ENCODE measurements at regions not wholly inside any gene's neighbourhood (a gene's known extent, or its start where the extent isn't known, plus 50 kb on each side); places are given as distances from the start of the nearest gene placed in this dataset.

DNA sequence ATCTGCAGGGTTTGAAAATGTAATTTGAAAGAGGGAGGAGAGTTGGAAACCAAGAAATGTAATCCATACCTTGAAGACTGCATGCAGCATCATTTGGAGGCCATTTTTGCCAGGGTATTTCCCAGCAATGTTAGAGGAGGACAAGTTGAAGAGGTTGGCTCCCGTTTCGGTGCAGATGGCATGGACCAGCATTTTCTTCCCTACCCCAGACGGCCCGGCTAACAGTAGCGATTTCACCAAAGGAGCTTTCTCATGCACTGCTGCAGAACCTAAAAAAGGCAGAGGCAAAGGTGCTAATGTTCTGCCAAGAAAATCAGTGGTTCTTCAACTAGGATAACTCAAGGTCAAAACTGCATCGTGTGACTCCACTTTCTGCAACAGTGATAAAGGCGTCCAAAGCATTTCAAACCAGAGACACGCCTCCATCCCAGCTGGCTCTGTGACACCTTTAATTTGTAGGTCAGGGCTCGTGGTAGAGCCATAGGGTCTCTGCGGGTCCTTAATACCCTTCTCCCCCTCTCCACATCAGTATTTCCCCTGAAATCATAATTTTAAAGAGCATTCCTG is 99.6 kb upstream of the ASB18 start:
- no peak for ATAC-seq
- H3K4me3 ChIP-seq (ENCODE audit: low read depth in 2 of 2, low read length in 2 of 2), result no peak overlapping the region
- no peak overlapping the region for H3K27ac ChIP-seq (ENCODE audit: low read length)
- H3K9me3 ChIP-seq (ENCODE audit: control insufficient read depth, insufficient read depth, low read depth, low read length), result no peaks in the 10 kb centered on the region
- BruUV-seq (replicated peaks), result no TSS peak
- TF ChIP-seq POLR2AphosphoS5 (IDR thresholded peaks at IDR 0.05; ENCODE audit: low read depth, low read length), result no peak
- TF ChIP-seq, protein P1, sequence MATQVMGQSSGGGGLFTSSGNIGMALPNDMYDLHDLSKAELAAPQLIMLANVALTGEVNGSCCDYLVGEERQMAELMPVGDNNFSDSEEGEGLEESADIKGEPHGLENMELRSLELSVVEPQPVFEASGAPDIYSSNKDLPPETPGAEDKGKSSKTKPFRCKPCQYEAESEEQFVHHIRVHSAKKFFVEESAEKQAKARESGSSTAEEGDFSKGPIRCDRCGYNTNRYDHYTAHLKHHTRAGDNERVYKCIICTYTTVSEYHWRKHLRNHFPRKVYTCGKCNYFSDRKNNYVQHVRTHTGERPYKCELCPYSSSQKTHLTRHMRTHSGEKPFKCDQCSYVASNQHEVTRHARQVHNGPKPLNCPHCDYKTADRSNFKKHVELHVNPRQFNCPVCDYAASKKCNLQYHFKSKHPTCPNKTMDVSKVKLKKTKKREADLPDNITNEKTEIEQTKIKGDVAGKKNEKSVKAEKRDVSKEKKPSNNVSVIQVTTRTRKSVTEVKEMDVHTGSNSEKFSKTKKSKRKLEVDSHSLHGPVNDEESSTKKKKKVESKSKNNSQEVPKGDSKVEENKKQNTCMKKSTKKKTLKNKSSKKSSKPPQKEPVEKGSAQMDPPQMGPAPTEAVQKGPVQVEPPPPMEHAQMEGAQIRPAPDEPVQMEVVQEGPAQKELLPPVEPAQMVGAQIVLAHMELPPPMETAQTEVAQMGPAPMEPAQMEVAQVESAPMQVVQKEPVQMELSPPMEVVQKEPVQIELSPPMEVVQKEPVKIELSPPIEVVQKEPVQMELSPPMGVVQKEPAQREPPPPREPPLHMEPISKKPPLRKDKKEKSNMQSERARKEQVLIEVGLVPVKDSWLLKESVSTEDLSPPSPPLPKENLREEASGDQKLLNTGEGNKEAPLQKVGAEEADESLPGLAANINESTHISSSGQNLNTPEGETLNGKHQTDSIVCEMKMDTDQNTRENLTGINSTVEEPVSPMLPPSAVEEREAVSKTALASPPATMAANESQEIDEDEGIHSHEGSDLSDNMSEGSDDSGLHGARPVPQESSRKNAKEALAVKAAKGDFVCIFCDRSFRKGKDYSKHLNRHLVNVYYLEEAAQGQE (IDR thresholded peaks at IDR 0.05; ENCODE audit: insufficient read depth in 1 of 2, low read depth in 2 of 2, low read length in 1 of 2), result no peak
- TF ChIP-seq TCF7L2 (IDR thresholded peaks at IDR 0.05; ENCODE audit: low read depth, low read length), result no peak
- no peak for TF ChIP-seq SIN3A (IDR thresholded peaks at IDR 0.05; ENCODE audit: borderline replicate concordance, insufficient read depth, low read depth, low read length)
- TF ChIP-seq, protein P2, sequence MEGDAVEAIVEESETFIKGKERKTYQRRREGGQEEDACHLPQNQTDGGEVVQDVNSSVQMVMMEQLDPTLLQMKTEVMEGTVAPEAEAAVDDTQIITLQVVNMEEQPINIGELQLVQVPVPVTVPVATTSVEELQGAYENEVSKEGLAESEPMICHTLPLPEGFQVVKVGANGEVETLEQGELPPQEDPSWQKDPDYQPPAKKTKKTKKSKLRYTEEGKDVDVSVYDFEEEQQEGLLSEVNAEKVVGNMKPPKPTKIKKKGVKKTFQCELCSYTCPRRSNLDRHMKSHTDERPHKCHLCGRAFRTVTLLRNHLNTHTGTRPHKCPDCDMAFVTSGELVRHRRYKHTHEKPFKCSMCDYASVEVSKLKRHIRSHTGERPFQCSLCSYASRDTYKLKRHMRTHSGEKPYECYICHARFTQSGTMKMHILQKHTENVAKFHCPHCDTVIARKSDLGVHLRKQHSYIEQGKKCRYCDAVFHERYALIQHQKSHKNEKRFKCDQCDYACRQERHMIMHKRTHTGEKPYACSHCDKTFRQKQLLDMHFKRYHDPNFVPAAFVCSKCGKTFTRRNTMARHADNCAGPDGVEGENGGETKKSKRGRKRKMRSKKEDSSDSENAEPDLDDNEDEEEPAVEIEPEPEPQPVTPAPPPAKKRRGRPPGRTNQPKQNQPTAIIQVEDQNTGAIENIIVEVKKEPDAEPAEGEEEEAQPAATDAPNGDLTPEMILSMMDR (IDR thresholded peaks at IDR 0.05), result no peak
- POLR2A ChIA-PET, result no interaction called here
- H3K4me1 ChIP-seq (ENCODE audit: control insufficient read depth, insufficient read depth, low read length), result no peaks in the 10 kb centered on the region; the same call in 1 of the 2 replicates
- peaks cover 19% of the 10 kb centered on the region for H3K27me3 ChIP-seq (ENCODE audit: control insufficient read depth, insufficient read depth, low read length)
- CTCF ChIA-PET, result no interaction called here
- intact Hi-C loops (cut with micrococcal nuclease; ENCODE audit: unreplicated experiment) (no loop called here), in situ Hi-C loops (cut with HindIII; ENCODE audit: low pct_unique_long_range_greater_than_20kb, low sequenced_read_pairs) (no loop called here)
- H3K36me3 ChIP-seq (ENCODE audit: control insufficient read depth, insufficient read depth, low read length), result no peaks in the 10 kb centered on the region
- DNase-seq (ENCODE audit: low read depth, low spot score), result no peak

DNA sequence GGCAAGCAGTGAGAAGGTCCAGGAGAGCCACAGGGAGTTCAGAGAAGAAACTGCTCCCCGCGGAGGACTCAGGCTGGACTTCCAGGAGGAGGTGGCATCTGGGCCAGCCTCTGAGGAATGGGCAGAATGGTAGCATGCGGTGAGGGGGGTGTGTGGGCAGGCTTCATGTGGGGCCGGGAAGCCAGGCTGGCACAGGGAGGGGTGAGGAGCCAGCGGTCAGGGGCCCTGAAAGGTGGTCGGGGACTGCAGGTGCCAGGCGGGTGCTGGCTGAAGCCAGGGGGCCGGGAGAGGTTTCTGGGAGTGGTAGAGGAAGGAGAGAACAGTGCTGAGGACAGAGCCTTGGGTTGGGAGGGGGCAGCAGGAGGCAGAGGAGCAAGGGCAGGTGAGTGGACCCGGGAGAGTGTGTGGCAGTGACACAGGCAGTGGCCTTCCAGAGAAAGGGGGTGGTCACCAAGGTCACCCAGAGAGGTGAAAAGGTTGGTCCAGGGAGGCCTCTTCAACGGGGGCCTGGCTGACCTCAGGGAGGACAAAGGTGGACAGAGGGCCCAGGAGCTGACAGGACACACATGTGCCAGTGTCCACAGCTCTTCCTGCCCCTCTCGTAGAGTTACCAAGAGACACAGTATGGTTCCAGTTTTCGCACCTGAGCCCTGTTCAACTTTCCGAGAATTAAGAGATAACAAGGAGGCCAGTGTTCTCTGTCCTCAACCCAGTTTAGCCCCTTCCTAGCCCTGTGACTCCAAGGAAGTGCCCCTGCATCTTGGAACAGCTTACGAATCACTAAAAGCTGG is 101.2 kb upstream of the ASB18 start:
- no TSS peak for BruUV-seq (replicated peaks)
- Histone ChIP-seq H3K9me3 (ENCODE audit: control insufficient read depth, insufficient read depth, low read depth, low read length) (no peaks in the 10 kb centered on the region), H3K4me1 (ENCODE audit: control insufficient read depth, insufficient read depth, low read length) (no peaks in the 10 kb centered on the region; the same call in 1 of the 2 replicates), H3K27ac (ENCODE audit: low read length) (no peak overlapping the region), H3K36me3 (ENCODE audit: control insufficient read depth, insufficient read depth, low read length) (no peaks in the 10 kb centered on the region), H3K4me3 (ENCODE audit: low read depth in 2 of 2, low read length in 2 of 2) (no peak overlapping the region), H3K27me3 (ENCODE audit: control insufficient read depth, insufficient read depth, low read length) (peaks cover 26% of the 10 kb centered on the region)
- intact Hi-C loops (cut with micrococcal nuclease; ENCODE audit: unreplicated experiment) (no loop called here), in situ Hi-C loops (cut with HindIII; ENCODE audit: low pct_unique_long_range_greater_than_20kb, low sequenced_read_pairs) (no loop called here)
- DNase-seq (ENCODE audit: low read depth, low spot score) (no peak), ATAC-seq (no peak)
- ChIA-PET CTCF (no interaction called here), POLR2A (no interaction called here)
- TF ChIP-seq POLR2AphosphoS5 (IDR thresholded peaks at IDR 0.05; ENCODE audit: low read depth, low read length) (no peak), TCF7L2 (IDR thresholded peaks at IDR 0.05; ENCODE audit: low read depth, low read length) (no peak), SIN3A (IDR thresholded peaks at IDR 0.05; ENCODE audit: borderline replicate concordance, insufficient read depth, low read depth, low read length) (no peak)
- TF ChIP-seq, protein P2 (IDR thresholded peaks at IDR 0.05), result no peak
- TF ChIP-seq, protein P1 (IDR thresholded peaks at IDR 0.05; ENCODE audit: insufficient read depth in 1 of 2, low read depth in 2 of 2, low read length in 1 of 2), result no peak
